Panc1 (cell line): ENCODE measurements at regions not wholly inside any gene's neighbourhood (a gene's known extent, or its start where the extent isn't known, plus 50 kb on each side); places are given as distances from the start of the nearest gene placed in this dataset.

Experiments used
- ATAC-seq: fragments of 200-7000 bp; cut with Tn5 transposase; 2 replicates; pipeline ENCODE4 v1.9.1; 2020; ENCODE audit warnings: mild to moderate bottlenecking, moderate library complexity
- BruUV-seq: library from RNA; stranded (reverse); fragments of 400-500 nt; replicated peaks from 2 replicates; lab custom pipeline; 2021; lab: Mats Ljungman, UMichigan
- CTCF ChIA-PET: fragments of 300-600 bp; sonication (Branson Sonifier 250); formaldehyde crosslinking; loops from one replicate; lab custom pipeline; 2022; ENCODE audit warnings: antibody characterized with exemption; lab: Charles Lee
- POLR2A ChIA-PET: fragments of 300-600 bp; sonication (Branson Sonifier 250); formaldehyde crosslinking; loops from one replicate; lab custom pipeline; 2022; ENCODE audit warnings: antibody characterized with exemption; lab: Charles Lee
- DNase-seq: peaks from one replicate; pipeline ENCODE4 v3.0.0-alpha.2; 2010; ENCODE audit warnings: low read depth, low spot score
- H3K27ac ChIP-seq: 2 replicates; pipeline ENCODE4 v1.5.1; 2011; ENCODE audit warnings: mild to moderate bottlenecking, low read length, inconsistent platforms
- H3K27me3 ChIP-seq: fragments of 200-500 bp; sonication (Bioruptor generic); 2 replicates; pipeline ENCODE4 v1.6.0; 2014; ENCODE audit warnings: low read length, inconsistent platforms; ENCODE audit not compliant: control insufficient read depth, insufficient read depth
- H3K36me3 ChIP-seq: fragments of 200-500 bp; sonication (Bioruptor generic); 2 replicates; pipeline ENCODE4 v1.5.1; 2014; ENCODE audit warnings: inconsistent platforms, mild to moderate bottlenecking, low read length, moderate library complexity; ENCODE audit not compliant: control insufficient read depth, insufficient read depth
- H3K4me1 ChIP-seq: 2 replicates; pipeline ENCODE4 v1.5.1; 2011; ENCODE audit warnings: inconsistent platforms, mild to moderate bottlenecking, low read length, moderate library complexity; ENCODE audit not compliant: control insufficient read depth, insufficient read depth
- H3K4me3 ChIP-seq, 2 experiments: 2 replicates each; pipeline ENCODE4 v1.5.1; 2011 to 2012; ENCODE audit warnings: low read depth in 2 of 2, low read length in 2 of 2, mild to moderate bottlenecking in 2 of 2, inconsistent platforms in 1 of 2, moderate library complexity in 1 of 2
- H3K9me3 ChIP-seq: fragments of 200-500 bp; sonication (Bioruptor generic); 2 replicates; pipeline ENCODE4 v1.5.1; 2014; ENCODE audit warnings: low read depth, mild to moderate bottlenecking, inconsistent platforms, low read length, moderate library complexity; ENCODE audit not compliant: control insufficient read depth, insufficient read depth
- POLR2AphosphoS5 ChIP-seq: IDR thresholded peaks from 2 replicates; pipeline ENCODE4 v1.6.1; 2012; ENCODE audit warnings: mild to moderate bottlenecking, low read depth, low read length, moderate library complexity
- SIN3A ChIP-seq: IDR thresholded peaks from 2 replicates; pipeline ENCODE4 v1.6.1; 2012; ENCODE audit warnings: low read depth, mild to moderate bottlenecking, low read length, moderate library complexity, borderline replicate concordance; ENCODE audit not compliant: insufficient read depth
- TCF7L2 ChIP-seq: IDR thresholded peaks from 2 replicates; pipeline ENCODE4 v1.6.1; 2011; ENCODE audit warnings: mild to moderate bottlenecking, low read depth, low read length, inconsistent platforms
- in situ Hi-C: cut with HindIII; loops from 2 replicates; pipeline ENCODE4 v1.10.0; 2016; ENCODE audit warnings: low sequenced_read_pairs, low pct_unique_long_range_greater_than_20kb
- intact Hi-C: fragments of 100-400 bp; cut with micrococcal nuclease; formaldehyde crosslinking; loops from one replicate; pipeline ENCODE4 v1.10.0; 2022; ENCODE audit not compliant: unreplicated experiment
- TF ChIP-seq, protein P1 (sequence below), 2 experiments: IDR thresholded peaks; 2 replicates each; pipeline ENCODE4 v1.6.1; 2011 to 2012; ENCODE audit warnings: low read depth in 2 of 2, control low read depth in 1 of 2, low read length in 1 of 2, mild to moderate bottlenecking in 1 of 2, moderate library complexity in 1 of 2; ENCODE audit not compliant: insufficient read depth in 1 of 2
- TF ChIP-seq, protein P2 (sequence below): fragments of 450-650 bp; IDR thresholded peaks from 2 replicates; pipeline ENCODE4 v1.5.1; 2017; ENCODE audit warnings: mild to moderate bottlenecking

DNA sequence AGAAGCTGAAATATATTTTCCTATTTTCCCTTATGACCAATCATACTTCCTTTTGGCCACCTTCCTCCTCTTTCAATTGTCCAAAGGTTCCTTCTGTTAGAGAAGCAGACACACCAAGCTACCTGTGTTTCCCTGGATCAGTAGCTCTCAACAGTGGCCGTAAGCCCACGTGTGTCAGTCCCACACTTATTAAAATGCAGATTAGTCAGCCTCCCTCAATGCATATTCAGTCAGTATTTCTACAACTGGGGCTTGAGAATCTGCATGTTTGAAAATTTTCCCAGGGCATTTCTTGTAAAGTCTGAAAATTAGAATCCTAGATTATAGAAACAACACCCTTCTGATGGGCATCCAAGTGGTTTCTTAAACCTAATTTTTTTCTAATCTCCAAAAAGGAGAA is 54.0 kb upstream of the ITPRID2 start:
- H3K9me3 ChIP-seq, result peaks cover 4% of the 10 kb centered on the region; the same call in 1 of the 2 replicates
- no TSS peak for BruUV-seq
- DNase-seq (no peak), ATAC-seq (no peak)
- H3K4me3 ChIP-seq, result no peak overlapping the region
- TF ChIP-seq, protein P1, sequence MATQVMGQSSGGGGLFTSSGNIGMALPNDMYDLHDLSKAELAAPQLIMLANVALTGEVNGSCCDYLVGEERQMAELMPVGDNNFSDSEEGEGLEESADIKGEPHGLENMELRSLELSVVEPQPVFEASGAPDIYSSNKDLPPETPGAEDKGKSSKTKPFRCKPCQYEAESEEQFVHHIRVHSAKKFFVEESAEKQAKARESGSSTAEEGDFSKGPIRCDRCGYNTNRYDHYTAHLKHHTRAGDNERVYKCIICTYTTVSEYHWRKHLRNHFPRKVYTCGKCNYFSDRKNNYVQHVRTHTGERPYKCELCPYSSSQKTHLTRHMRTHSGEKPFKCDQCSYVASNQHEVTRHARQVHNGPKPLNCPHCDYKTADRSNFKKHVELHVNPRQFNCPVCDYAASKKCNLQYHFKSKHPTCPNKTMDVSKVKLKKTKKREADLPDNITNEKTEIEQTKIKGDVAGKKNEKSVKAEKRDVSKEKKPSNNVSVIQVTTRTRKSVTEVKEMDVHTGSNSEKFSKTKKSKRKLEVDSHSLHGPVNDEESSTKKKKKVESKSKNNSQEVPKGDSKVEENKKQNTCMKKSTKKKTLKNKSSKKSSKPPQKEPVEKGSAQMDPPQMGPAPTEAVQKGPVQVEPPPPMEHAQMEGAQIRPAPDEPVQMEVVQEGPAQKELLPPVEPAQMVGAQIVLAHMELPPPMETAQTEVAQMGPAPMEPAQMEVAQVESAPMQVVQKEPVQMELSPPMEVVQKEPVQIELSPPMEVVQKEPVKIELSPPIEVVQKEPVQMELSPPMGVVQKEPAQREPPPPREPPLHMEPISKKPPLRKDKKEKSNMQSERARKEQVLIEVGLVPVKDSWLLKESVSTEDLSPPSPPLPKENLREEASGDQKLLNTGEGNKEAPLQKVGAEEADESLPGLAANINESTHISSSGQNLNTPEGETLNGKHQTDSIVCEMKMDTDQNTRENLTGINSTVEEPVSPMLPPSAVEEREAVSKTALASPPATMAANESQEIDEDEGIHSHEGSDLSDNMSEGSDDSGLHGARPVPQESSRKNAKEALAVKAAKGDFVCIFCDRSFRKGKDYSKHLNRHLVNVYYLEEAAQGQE (IDR thresholded peaks at IDR 0.05; ENCODE audit: insufficient read depth in 1 of 2, low read depth in 2 of 2, low read length in 1 of 2), result no peak
- TF ChIP-seq TCF7L2 (no peak), POLR2AphosphoS5 (no peak), SIN3A (no peak)
- TF ChIP-seq, protein P2, sequence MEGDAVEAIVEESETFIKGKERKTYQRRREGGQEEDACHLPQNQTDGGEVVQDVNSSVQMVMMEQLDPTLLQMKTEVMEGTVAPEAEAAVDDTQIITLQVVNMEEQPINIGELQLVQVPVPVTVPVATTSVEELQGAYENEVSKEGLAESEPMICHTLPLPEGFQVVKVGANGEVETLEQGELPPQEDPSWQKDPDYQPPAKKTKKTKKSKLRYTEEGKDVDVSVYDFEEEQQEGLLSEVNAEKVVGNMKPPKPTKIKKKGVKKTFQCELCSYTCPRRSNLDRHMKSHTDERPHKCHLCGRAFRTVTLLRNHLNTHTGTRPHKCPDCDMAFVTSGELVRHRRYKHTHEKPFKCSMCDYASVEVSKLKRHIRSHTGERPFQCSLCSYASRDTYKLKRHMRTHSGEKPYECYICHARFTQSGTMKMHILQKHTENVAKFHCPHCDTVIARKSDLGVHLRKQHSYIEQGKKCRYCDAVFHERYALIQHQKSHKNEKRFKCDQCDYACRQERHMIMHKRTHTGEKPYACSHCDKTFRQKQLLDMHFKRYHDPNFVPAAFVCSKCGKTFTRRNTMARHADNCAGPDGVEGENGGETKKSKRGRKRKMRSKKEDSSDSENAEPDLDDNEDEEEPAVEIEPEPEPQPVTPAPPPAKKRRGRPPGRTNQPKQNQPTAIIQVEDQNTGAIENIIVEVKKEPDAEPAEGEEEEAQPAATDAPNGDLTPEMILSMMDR, result no peak
- no peaks in the 10 kb centered on the region for H3K27me3 ChIP-seq
- no peak overlapping the region for H3K27ac ChIP-seq
- H3K4me1 ChIP-seq, result no peaks in the 10 kb centered on the region
- intact Hi-C loops, result no loop called here
- no peaks in the 10 kb centered on the region for H3K36me3 ChIP-seq
- in situ Hi-C loops, result no loop called here
- ChIA-PET POLR2A (no interaction called here), CTCF (no interaction called here)

DNA sequence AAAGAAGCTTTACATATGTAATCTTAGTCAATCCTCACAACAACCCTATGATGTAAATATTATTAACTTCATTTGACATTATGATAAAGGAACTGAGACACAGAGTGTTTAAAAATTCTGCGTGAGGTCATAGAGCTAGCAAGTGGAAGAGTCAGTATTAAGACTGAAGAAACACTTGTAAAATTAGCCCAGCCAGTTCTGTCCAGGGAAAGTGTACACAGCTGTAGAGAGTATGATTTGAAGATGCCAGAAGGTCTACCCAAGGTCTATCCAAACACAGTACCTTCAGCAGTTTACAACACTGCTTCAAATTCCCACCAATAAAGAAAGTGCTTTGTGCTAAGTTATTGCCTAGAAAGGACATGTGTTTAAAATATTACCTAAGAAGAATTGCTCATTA is 51.7 kb upstream of the ITPRID2 start:
- Histone ChIP-seq H3K27me3 (no peaks in the 10 kb centered on the region), H3K36me3 (no peaks in the 10 kb centered on the region), H3K27ac (no peak overlapping the region), H3K9me3 (peaks cover 4% of the 10 kb centered on the region; the same call in 1 of the 2 replicates), H3K4me1 (no peaks in the 10 kb centered on the region), H3K4me3 (no peak overlapping the region)
- ChIA-PET POLR2A (no interaction called here), CTCF (no interaction called here)
- BruUV-seq, result no TSS peak
- in situ Hi-C loops, result no loop called here
- no peak for DNase-seq
- intact Hi-C loops, result no loop called here
- ATAC-seq, result no peak
- TF ChIP-seq POLR2AphosphoS5, result no peak
- TF ChIP-seq, protein P2, result no peak
- TF ChIP-seq, protein P1 (IDR thresholded peaks at IDR 0.05; ENCODE audit: insufficient read depth in 1 of 2, low read depth in 2 of 2, low read length in 1 of 2), result no peak
- no peak for TF ChIP-seq TCF7L2
- no peak for TF ChIP-seq SIN3A
